Subcutaneous abdominal adipose tissue (tissue), 5 donors: ENCODE measurements at regions not wholly inside any gene's neighbourhood (a gene's known extent, or its start where the extent isn't known, plus 50 kb on each side); places are given as distances from the start of the nearest gene placed in this dataset.

Source experiments
- H3K27ac ChIP-seq: one replicate; pipeline ENCODE4 v1.7.0; 2013; ENCODE audit warnings: low read depth, mild to moderate bottlenecking, inconsistent platforms, low read length, moderate library complexity
- H3K27me3 ChIP-seq, 5 donors: one replicate each; pipeline ENCODE4 v1.7.0; 2013; ENCODE audit warnings: low read length in 5 of 5, inconsistent platforms in 1 of 5; ENCODE audit not compliant: control insufficient read depth in 5 of 5, insufficient read depth in 4 of 5
- H3K36me3 ChIP-seq, 5 donors: one replicate each; pipeline ENCODE4 v1.7.0; 2013; ENCODE audit warnings: low read length in 5 of 5; ENCODE audit not compliant: control insufficient read depth in 5 of 5, insufficient read depth in 5 of 5
- H3K4me1 ChIP-seq, 5 donors: one replicate each; pipeline ENCODE4 v1.7.0; 2013; ENCODE audit warnings: low read length in 5 of 5, mild to moderate bottlenecking in 3 of 5, moderate library complexity in 1 of 5; ENCODE audit not compliant: control insufficient read depth in 5 of 5, insufficient read depth in 5 of 5
- H3K4me3 ChIP-seq, 5 donors: one replicate each; pipeline ENCODE4 v1.7.0; 2013; ENCODE audit warnings: low read length in 5 of 5, low read depth in 1 of 5
- H3K9ac ChIP-seq, 5 donors: one replicate each; pipeline ENCODE4 v1.7.0; 2013; ENCODE audit warnings: low read length in 5 of 5, mild to moderate bottlenecking in 4 of 5, moderate library complexity in 3 of 5
- H3K9me3 ChIP-seq, 5 donors: one replicate each; pipeline ENCODE4 v1.7.0; 2013; ENCODE audit warnings: low read length in 5 of 5; ENCODE audit not compliant: control insufficient read depth in 5 of 5
- donor health status: healthy.
- donor health status: healthy.
- donor health status: healthy.
- donor health status: healthy.
- donor health status: healthy.

DNA sequence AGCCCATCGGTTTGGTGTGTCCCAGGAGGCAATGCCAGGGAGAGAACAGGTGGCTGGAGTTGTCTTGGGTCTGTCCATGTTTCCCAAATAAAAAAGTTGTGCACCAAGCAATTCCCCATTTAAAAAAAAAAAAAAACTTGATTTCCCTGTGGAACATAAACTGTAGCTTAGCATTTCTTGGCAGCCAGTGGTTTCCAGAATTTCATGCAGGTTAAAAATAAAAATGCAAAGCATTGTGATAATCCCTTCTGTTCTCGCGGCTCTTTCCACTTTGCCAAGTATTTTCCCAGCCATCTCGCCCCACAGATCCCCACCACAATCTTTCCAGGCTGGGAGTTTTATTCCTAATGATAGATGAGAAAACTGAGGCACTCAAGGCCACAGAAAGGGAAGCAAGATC is 51.4 kb upstream of the MSX1 start:
- no peak overlapping the region for H3K27ac ChIP-seq
- no peak overlapping the region for H3K9ac ChIP-seq
- H3K9me3 ChIP-seq, result peaks cover 0 to 26% (median 13%) of the 10 kb centered on the region in 5 donors
- H3K4me1 ChIP-seq, result no peaks in the 10 kb centered on the region
- no peaks in the 10 kb centered on the region for H3K36me3 ChIP-seq
- no peak overlapping the region for H3K4me3 ChIP-seq
- peaks cover 0 to 4% (median 0%) of the 10 kb centered on the region in 5 donors for H3K27me3 ChIP-seq

DNA sequence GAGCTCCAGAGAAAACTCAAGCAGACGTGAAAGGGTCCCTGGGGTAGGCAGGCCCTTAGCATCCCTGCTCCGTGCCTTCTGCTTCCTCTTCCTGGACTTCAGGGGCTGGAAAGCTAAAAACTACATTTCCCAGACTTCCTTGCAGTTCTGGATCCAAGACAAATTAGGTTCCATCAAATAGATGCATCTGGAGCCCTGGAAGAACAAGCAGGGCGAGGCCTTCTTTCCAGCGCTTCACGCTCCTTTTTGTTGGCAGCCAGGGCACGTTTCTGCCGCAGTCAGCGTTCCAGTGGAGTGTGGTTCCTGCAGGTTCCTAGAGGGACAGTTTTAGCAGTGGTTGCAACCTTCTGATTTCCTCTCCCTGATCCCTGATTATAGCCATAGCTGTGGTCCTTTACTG is 53.6 kb upstream of the MSX1 start:
- Histone ChIP-seq H3K9ac (no peak overlapping the region), H3K27ac (no peak overlapping the region), H3K9me3 (peaks cover 0 to 24% (median 13%) of the 10 kb centered on the region in 5 donors)

DNA sequence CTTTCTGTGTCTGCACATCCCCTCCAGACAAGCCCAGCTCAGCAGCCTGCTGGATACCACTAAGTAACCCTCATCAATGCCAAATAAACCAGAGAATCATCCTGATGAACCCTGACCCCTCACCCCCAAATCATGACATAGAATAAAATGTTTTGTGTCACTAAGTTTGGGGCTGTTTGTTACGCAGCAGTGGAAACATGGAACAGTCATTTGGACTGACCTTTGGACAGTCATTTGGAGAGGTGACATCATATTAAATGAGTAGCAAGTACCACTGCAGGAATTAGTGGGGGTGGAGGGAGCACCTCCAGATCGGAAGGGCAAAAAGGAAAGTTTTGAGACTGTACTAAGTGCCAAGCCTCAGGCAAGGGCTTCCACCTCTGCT is 55.6 kb upstream of the MSX1 start:
- no peak overlapping the region for H3K27ac ChIP-seq
- H3K4me1 ChIP-seq, result no peaks in the 10 kb centered on the region
- H3K9me3 ChIP-seq, result peaks cover 0 to 11% (median 5%) of the 10 kb centered on the region in 5 donors
- no peak overlapping the region for H3K9ac ChIP-seq
- H3K4me3 ChIP-seq, result no peak overlapping the region
- no peaks in the 10 kb centered on the region for H3K36me3 ChIP-seq
- peaks cover 0 to 4% (median 0%) of the 10 kb centered on the region in 5 donors for H3K27me3 ChIP-seq

More for the DNA sequence above, 53.6 kb upstream of the MSX1 start:
- Histone ChIP-seq H3K36me3 (no peaks in the 10 kb centered on the region), H3K4me1 (no peaks in the 10 kb centered on the region), H3K27me3 (peaks cover 0 to 4% (median 0%) of the 10 kb centered on the region in 5 donors), H3K4me3 (no peak overlapping the region)

DNA sequence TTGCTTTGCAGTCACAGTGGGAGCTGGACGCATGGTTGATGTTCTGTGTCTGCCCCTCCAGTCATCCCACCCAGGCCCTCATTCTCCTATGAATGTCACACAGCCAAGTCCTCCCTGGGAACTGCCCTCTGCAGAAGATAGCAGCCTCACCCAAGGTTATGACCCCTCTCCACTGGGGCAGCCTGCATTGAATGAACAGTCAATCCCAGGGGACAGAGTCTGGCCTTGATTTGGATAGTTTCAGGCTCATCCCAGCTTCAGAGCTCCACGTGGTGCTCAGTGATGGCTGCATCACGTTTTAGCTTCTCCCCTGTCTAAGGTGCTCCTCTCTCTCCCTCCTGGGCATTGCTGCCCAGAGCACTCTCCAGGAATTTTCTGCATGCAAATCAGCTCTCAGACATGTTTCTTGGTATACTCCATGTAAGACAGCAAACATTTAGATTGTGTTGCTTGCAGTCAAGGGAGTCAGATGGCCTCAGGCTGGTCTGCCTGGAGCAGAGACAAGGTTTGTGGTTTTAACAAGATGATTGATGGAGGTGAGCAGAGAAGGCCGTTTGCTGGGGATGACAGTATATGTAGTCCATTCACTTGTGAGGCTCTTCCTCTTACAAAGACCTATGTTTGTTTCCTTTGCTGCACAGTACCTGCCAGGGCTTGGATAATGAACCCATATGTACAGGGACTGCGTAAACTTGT is 56.1 kb upstream of the MSX1 start:
- no peak overlapping the region for H3K27ac ChIP-seq
- H3K27me3 ChIP-seq, result peaks cover 0 to 4% (median 0%) of the 10 kb centered on the region in 5 donors
- no peak overlapping the region for H3K4me3 ChIP-seq
- no peaks in the 10 kb centered on the region for H3K4me1 ChIP-seq
- no peaks in the 10 kb centered on the region for H3K36me3 ChIP-seq
- peaks cover 0 to 8% (median 5%) of the 10 kb centered on the region in 5 donors for H3K9me3 ChIP-seq
- no peak overlapping the region for H3K9ac ChIP-seq

DNA sequence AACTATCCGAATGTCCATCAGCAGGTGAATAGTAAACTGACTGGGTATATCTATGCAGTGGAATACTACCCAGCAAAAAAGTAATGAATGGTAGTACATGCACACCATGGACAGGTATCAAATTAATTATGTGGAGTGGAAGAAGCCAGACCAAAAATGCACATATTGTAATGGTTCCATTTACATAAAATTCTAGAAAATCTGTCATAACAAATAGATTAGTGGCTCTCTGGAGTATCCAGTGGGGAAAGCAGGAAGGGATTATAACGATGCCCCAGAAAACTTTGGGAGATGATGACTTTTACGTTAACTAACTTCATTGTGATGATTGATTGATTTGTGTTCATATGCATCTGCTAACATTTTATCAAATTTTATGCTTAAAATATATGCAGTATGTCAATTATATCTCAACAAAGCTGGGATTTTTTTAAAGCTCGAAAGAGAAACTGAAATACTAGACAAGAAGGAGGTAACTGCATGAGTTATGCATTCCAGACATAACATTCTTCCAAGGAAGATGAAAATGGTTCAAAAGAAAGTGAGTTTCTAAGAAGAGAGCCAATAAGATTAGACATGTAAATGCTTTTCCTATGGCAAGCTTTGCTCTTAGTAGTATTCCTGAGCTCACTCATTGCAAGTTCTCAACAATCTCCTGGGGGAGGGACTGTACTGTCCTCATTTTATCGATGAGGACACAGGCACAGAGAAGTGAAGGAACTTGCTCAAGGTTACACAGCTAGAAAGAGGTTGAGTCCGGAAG is 58.6 kb upstream of the MSX1 start:
- no peak overlapping the region for H3K27ac ChIP-seq
- no peak overlapping the region for H3K4me3 ChIP-seq
- no peaks in the 10 kb centered on the region for H3K4me1 ChIP-seq
- H3K36me3 ChIP-seq, result no peaks in the 10 kb centered on the region
- H3K27me3 ChIP-seq, result peaks cover 0 to 4% (median 0%) of the 10 kb centered on the region in 5 donors
- no peak overlapping the region for H3K9ac ChIP-seq
- H3K9me3 ChIP-seq, result peaks cover 0 to 8% (median 5%) of the 10 kb centered on the region in 5 donors

DNA sequence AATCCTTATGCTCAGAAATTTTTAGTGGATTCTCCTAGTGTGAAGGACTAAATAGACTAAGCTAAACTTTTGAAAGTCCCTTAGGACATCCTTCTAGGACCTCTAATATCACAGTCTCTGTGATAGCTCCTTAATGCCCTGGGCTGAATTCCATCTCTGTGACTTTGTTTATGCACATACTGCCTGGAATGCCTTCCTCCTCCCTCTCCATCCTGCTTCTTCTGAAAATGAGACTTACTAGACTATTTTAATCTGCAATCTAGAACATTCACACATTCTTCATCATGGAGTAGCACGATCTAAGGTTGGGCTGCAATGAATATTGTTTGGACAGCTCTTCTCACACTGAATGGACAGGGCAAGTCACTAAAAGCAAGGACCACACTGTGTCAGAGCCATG is 65.0 kb upstream of the MSX1 start:
- peaks cover 0 to 6% (median 0%) of the 10 kb centered on the region in 5 donors for H3K4me1 ChIP-seq
- H3K9me3 ChIP-seq, result peaks cover 0 to 3% (median 2%) of the 10 kb centered on the region in 5 donors
- peaks cover 0 to 4% (median 0%) of the 10 kb centered on the region in 5 donors for H3K27me3 ChIP-seq
- H3K9ac ChIP-seq, result no peak overlapping the region
- H3K36me3 ChIP-seq, result no peaks in the 10 kb centered on the region
- no peak overlapping the region for H3K27ac ChIP-seq
- H3K4me3 ChIP-seq, result no peak overlapping the region

DNA sequence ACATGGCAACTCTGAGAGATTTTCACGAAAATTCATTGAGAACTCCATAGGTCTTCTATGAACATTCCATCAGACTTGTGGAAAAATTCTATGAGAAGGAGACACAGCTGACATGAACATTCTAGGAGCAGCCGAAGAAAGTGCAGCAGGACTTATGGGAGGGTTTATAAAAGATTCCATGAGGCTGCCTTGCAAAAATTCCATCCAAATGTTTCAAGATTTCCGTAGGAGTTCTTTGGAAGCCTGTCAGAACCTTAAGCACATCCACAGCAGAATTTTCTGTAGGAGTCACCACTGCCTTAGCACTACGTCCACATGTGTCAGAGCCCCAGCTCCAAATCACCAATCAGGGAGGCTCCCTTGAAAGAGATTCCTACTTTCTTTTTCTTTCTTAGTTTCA is 67.0 kb upstream of the MSX1 start:
- Histone ChIP-seq H3K4me3 (no peak overlapping the region), H3K9me3 (peaks cover 0 to 16% (median 7%) of the 10 kb centered on the region in 5 donors), H3K4me1 (peaks cover 0 to 6% (median 0%) of the 10 kb centered on the region in 5 donors), H3K27me3 (peaks cover 0 to 4% (median 0%) of the 10 kb centered on the region in 5 donors), H3K27ac (no peak overlapping the region), H3K36me3 (no peaks in the 10 kb centered on the region), H3K9ac (no peak overlapping the region)

DNA sequence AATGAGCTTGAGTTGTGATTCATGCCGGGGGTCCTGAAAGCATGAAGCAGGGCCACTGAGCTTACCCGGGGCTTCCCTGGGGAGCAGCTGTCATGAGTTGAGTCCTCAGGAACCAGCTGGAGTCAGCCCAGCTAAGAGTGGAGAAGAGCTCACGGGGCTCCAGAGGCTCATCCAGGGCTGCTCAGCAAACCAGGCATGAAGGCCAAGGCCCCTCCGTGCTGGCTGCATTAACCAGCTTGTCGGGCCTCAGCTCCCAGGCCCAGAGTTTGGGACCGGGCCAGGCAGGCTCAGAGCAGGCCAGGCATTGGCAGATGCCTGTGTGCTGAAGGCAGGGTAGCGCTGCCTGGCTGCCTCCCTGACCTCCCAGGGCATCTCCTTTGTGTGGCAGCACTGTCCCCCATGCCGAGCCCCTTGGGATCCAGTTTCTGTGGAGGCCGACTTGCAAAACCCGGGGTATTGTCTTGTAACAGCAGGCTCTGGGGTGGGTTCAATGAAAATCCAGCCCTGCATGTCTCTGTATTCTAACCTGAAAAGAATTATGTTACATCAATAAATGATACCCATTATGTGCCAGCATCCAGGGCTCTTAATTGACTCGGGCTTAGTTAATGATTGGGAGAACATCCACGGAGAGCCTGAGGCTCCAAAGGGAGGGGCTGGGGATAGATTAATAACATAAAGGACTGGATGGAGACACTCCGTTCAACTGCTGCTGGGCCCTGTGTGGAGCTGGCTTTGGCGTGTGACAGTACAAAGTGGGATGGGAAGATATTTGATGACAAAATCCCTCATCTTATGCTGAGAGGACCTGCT is 68.0 kb upstream of the MSX1 start:
- no peak overlapping the region for H3K4me3 ChIP-seq
- H3K27me3 ChIP-seq, result peaks cover 0 to 4% (median 0%) of the 10 kb centered on the region in 5 donors
- H3K36me3 ChIP-seq, result no peaks in the 10 kb centered on the region
- peaks cover 0 to 6% (median 0%) of the 10 kb centered on the region in 5 donors for H3K4me1 ChIP-seq
- no peak overlapping the region for H3K9ac ChIP-seq
- H3K9me3 ChIP-seq, result peaks cover 0 to 16% (median 7%) of the 10 kb centered on the region in 5 donors
- no peak overlapping the region for H3K27ac ChIP-seq

DNA sequence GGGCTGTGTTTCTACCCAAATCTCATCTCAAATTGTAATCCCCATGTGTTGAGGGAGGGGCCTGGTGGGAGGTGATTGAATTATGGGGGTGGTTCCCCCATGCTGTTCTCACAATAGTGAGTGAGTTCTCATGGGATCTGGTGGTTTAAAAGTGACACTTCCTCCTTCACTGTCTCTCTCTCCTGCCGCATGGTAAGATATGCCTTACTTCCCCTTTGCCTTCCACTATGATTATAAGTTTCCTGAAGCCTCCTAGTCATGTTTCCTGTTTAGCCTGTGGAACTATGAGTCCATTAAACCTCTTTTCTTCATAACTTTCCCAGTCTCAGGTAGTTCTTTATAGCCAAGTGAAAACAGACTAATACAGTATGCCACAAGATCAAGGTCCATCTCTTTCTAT is 70.0 kb upstream of the MSX1 start:
- Histone ChIP-seq H3K27ac (no peak overlapping the region), H3K4me3 (no peak overlapping the region), H3K9me3 (peaks cover 0 to 16% (median 7%) of the 10 kb centered on the region in 5 donors), H3K9ac (no peak overlapping the region), H3K4me1 (peaks cover 0 to 6% (median 0%) of the 10 kb centered on the region in 5 donors), H3K36me3 (no peaks in the 10 kb centered on the region), H3K27me3 (peaks cover 0 to 4% (median 0%) of the 10 kb centered on the region in 5 donors)
